ENCODE measurements at regions not wholly inside any gene's neighbourhood (a gene's known extent, or its start where the extent isn't known, plus 50 kb on each side); places are given as distances from the start of the nearest gene placed in this dataset.

DNA sequence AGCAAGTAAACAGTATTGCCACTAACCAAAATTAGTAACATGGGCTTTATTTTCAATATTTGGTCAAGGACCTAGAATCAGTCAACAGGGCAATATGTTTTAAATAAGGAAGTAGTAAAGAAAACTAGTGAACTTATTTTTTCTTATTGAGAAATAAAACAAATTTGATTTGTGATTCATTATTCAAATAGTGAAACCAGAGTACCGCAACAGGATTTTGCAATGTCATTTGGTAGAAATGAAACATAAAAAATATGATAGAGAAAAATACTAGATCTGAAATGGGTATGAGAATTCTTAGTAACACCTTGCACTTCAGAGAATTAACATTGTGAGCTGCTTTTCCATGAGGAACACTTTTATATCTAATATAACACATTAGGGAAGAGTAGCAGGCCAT is 291.8 kb upstream of the GBE1 start:
- TF ChIP-seq, protein P1, sequence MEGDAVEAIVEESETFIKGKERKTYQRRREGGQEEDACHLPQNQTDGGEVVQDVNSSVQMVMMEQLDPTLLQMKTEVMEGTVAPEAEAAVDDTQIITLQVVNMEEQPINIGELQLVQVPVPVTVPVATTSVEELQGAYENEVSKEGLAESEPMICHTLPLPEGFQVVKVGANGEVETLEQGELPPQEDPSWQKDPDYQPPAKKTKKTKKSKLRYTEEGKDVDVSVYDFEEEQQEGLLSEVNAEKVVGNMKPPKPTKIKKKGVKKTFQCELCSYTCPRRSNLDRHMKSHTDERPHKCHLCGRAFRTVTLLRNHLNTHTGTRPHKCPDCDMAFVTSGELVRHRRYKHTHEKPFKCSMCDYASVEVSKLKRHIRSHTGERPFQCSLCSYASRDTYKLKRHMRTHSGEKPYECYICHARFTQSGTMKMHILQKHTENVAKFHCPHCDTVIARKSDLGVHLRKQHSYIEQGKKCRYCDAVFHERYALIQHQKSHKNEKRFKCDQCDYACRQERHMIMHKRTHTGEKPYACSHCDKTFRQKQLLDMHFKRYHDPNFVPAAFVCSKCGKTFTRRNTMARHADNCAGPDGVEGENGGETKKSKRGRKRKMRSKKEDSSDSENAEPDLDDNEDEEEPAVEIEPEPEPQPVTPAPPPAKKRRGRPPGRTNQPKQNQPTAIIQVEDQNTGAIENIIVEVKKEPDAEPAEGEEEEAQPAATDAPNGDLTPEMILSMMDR (conservative IDR thresholded peaks at IDR 0.05): no peak
- TF ChIP-seq ZFX (IDR thresholded peaks at IDR 0.05): no peak
